NCI-H2196 treated with DMSO at 0.1 percent for 48 hours (cell line): ENCODE measurements at regions not wholly inside any gene's neighbourhood (a gene's known extent, or its start where the extent isn't known, plus 50 kb on each side); places are given as distances from the start of the nearest gene placed in this dataset.
"Not testable (repeated sequence)": the region's sequence is repeated elsewhere in the genome, so short reads cannot be mapped to it uniquely, and the experiment has no call there.

Experiments used
- DNase-seq: peaks from one replicate; lab custom pipeline; 2025; ENCODE audit not compliant: unreplicated experiment; lab: John Stamatoyannopoulos, UW

- no peak for DNase-seq
Measured at GRCh38 chr1:166304131-166304530, 137.3 kb upstream of the FAM78B start.

- no peak for DNase-seq
Measured at GRCh38 chr1:166305371-166305770, 138.6 kb upstream of the FAM78B start.

- no peak for DNase-seq
Measured at GRCh38 chr1:166307261-166308188, 140.7 kb upstream of the FAM78B start.

GRCh38 chr1:166316306-166316705 lies 149.5 kb upstream of the FAM78B start:
- DNase-seq, result not testable (repeated sequence)

GRCh38 chr1:166322470-166322869 lies 155.7 kb upstream of the FAM78B start:
- DNase-seq, result no peak

- DNase-seq, result no peak
Measured at GRCh38 chr1:166327886-166328285, 161.1 kb upstream of the FAM78B start.

DNA sequence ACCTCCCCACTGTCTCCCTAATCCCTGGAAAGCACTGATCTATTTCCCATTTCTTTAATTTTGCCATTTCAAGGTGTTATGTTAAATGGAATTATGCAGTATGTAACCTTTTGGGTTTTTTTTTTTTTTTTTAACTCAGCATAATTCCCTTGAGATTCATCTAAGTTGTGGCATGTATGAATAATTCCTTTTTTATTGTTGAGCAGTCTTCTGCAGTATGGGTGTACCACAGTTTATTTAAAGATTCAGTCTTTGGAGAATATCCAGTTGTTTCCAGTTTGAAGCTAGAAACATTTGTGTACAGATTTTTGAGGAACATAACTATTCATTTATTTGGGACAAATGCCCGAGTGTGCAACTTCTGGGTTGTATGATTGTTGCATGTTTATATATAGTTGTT lies 162.2 kb upstream of the FAM78B start:
- DNase-seq, result no peak

DNA sequence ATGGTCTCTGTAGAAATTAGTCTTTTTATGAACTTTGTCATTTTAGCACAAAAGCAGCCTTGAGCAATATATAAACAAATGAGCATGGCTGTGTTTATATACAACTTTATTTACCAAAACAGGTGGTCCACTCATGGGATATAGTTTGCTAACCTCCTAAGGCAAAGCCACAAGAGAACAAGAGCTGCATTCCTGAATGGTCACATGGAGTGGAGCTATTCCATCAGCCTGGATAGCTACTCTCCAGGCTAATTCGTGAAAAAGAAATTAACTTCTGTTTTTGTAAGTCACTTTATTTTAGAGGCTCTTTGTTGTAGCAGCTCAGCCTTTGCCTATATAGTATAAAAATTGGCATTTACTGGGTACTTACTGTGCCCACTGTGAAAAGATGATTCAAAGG lies 163.3 kb upstream of the FAM78B start:
- DNase-seq, result no peak

- no peak for DNase-seq
Measured at GRCh38 chr1:166338105-166338504, 171.3 kb upstream of the FAM78B start.

- no peak for DNase-seq
Measured at GRCh38 chr1:166340709-166341108, 173.9 kb upstream of the FAM78B start.

DNA sequence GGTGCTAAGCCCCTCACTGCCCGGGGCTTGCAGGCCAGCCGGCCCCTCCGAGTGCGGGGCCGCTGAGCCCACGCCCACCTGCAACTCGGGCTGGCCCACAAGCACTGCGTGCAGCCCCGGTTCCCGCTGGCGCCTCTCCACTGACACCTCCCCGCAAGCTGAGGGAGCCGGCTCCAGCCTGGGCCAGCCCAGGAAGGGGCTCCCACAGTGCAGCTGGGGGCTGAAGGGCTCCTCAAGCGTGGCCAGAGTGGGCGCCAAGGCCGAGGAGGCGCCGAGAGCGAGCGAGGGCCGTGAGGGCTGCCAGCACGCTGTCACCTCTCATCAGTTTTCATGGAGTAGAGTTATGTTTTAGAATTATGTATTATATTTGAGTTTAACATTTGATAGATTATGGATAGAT lies 176.5 kb upstream of the FAM78B start:
- no peak for DNase-seq

DNA sequence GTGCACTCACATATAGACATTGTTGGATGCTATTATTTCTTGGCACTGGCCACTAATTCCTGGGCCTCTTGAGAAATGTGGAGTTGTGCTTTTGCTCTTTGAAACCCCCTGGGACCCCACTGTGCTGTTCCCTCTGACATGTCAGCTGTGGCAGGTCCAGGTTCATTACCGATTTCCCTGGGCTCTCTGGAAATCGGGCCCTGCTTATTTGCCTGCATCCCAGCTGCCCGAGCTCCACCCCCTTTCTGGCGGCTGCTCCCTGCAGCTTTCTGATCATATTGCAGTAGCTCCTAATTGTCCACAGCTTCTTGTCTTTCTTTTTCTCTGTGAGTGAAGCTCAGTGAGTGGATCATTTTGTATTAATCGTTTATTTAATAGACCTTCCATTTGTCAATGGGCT lies 183.7 kb upstream of the FAM78B start:
- DNase-seq, result no peak

GRCh38 chr1:166351676-166352075 lies 184.9 kb upstream of the FAM78B start:
- DNase-seq, result no peak

DNA sequence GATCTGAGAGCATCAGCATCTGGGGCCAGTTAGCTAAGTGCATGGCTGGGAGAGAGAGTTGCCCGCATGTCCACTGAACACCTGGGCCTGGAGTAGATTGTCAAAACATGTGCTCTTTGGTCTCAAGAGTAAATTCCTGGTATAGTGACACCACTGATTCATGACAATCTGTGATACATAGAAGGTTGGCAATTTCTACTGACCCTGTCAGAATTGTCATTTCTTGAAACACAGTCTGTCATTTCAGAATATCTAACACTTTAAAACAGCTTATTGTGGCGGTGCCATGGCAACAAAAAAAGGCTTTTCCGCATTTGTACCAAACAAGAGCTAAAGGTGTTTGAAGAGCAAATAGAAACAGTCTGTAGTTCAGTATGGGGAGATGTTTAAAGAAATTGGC lies 186.4 kb upstream of the FAM78B start:
- no peak for DNase-seq

- no peak for DNase-seq
Measured at GRCh38 chr1:166354406-166354805, 187.6 kb upstream of the FAM78B start.

DNA sequence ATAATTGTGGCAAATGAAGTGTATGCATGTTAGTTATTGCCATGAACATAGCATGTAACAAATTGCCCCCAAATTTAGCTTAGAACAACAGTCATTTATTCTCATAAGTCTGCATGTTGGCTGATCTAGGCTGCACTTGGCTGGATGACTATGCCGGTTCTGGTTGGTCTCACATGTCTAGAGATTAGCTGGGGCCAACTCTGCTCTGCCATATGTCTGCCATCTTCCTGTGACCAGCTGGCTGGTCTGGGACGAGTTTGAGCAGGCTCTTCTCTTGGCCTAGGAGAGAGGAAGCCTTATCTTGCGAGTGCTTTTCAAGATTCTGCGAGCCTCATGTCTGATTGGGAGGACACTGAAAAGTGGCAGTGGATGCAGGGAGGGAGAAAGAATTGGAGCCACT lies 198.3 kb upstream of the FAM78B start:
- DNase-seq, result no peak

DNA sequence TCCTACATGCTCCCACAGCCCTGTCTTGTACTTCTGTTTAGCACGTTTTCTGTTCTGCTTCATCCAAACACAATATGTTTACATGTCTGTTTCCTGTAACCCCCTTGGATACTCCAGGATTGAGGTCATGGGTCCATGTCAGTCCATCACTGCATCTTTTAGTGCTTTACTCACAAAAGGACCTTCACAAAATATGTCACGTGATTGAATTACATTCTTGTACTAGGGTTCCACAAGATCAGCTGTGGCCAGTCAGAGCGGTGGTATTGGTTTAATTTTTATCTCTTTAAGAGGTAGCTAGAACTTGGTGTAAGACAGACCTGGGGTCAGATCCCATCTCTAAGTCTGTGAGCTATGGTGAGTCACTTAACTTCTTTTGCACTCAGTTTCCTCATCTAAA lies 201.2 kb upstream of the FAM78B start:
- DNase-seq, result no peak

DNA sequence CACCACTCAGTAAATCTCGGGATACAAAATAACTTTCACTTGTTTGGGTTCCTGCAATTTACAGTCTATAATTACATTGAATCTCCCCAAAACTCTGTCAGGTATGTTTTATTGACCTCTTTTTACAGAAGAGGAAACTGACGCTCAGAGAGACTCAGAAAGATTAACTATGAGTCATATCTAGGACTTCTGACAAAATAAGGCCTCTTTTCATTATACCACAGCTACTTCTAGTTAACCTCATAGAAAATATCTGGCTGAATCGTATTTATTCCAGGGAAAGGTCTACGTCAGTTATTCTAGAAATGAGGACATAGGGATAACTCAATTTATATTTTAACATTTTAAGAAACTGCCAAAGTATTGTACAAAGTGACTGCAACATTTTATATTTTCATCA lies 211.1 kb upstream of the FAM78B start:
- no peak for DNase-seq

- DNase-seq, result no peak
Measured at GRCh38 chr1:166378805-166379204, 212.0 kb upstream of the FAM78B start.

- no peak for DNase-seq
Measured at GRCh38 chr1:166379447-166379846, 212.6 kb upstream of the FAM78B start.

DNA sequence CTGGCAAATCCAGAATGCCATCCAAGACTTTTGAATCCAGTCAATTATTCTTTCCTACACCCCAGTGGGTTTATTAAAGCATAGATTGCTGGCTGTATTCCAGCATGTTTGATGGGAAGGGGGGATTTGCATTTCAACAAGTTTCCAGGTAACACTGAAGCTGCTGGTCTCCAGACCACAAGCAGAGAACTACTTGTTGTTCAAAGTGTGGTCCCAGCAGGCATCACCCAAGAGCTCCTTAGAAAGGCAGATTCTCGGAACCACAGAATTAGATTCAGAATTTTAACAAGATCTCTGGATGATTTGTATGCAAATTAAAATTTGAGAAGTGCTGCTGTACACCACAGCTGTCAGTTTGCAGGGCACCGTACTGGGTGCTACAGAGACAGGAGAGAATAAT lies 216.3 kb upstream of the FAM78B start:
- no peak for DNase-seq

DNA sequence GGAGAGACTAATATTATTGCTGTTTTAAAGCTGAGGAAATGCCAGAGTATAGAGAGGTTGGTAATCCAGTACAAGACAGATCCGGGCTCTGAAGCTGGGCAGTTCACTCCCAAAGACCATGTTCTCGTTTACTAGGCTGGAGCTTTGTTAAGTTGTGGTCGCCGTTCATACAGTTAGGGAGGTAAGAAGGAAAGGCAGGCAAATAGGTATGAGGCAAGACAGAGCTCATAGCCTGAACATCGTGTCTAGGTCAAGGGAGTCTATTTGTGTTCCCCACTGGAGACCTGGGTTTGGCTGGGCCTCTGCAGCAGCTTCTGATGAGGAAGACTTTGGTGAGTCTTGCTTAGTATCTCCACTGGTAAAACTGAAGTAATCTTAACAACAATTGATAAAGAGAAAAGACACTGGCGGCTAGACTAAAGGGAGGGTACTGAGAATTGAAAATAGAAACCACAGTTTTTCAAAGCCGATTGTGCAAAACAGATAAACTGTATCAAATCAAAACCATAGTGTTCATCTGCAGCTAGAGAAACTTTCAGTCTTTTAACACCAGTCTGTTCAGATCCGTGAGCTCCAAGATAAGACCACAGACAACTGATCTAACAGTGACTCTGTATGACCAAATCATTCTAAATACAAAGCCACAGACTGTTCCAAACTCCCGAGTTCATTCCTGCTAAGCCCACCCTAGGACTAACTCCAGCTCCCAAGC lies 217.0 kb upstream of the FAM78B start:
- DNase-seq, result no peak
